GM12878 (cell line): ENCODE measurements at regions not wholly inside any gene's neighbourhood (a gene's known extent, or its start where the extent isn't known, plus 50 kb on each side); places are given as distances from the start of the nearest gene placed in this dataset.

Source experiments
- ATAC-seq: fragments of 200-7000 bp; cut with Tn5 transposase; 3 replicates; pipeline ENCODE4 v1.9.1; 2020; ENCODE audit warnings: mild to moderate bottlenecking, moderate library complexity
- BruUV-seq: library from RNA; stranded (reverse); fragments of 400-500 nt; replicated peaks from 2 replicates; lab custom pipeline; 2021; lab: Mats Ljungman, UMichigan
- CTCF ChIA-PET: fragments of 300-600 bp; sonication (Branson Sonifier 250); formaldehyde crosslinking; extraction: SDS; loops from one replicate; lab custom pipeline; 2021; ENCODE audit warnings: inconsistent platforms; lab: Yijun Ruan, JAX
- POLR2A ChIA-PET: fragments of 350-600 bp; formaldehyde crosslinking; extraction: SDS; loops from one replicate; lab custom pipeline; 2021; ENCODE audit warnings: inconsistent platforms; lab: Charles Lee
- RAD21 ChIA-PET: fragments of 300-600 bp; sonication (Branson Sonifier 250); formaldehyde crosslinking; loops from one replicate; lab custom pipeline; 2023; ENCODE audit warnings: antibody characterized with exemption; ENCODE audit not compliant: unreplicated experiment; lab: Charles Lee
- SMC1A ChIA-PET: fragments of 300-600 bp; sonication (Branson Sonifier 250); formaldehyde crosslinking; loops from one replicate; lab custom pipeline; 2023; ENCODE audit not compliant: unreplicated experiment, uncharacterized antibody; lab: Charles Lee
- DNase-seq: peaks from one replicate; pipeline ENCODE4 v3.0.0-alpha.2; 2011; ENCODE audit warnings: low read depth, low spot score
- FAIRE-seq: peaks from 3 replicates; lab custom pipeline; 2011; peaks lifted over from hg19 to GRCh38; lab: Jason Lieb, UNC
- H2AFZ ChIP-seq: 2 replicates; pipeline ENCODE4 v1.6.0; 2011; ENCODE audit warnings: low read depth, low read length, control low read depth; ENCODE audit not compliant: control insufficient read depth
- H3K27ac ChIP-seq: 2 replicates; pipeline ENCODE4 v1.5.1; 2011; ENCODE audit warnings: control low read depth; ENCODE audit not compliant: control insufficient read depth, insufficient read depth
- H3K27me3 ChIP-seq, 2 experiments: replicated peaks in 1 of 2; 2 replicates each; pipeline versions ENCODE4 v1.6.0 to v1.6.1; 2011; ENCODE audit warnings: low read length in 1 of 2; ENCODE audit not compliant: control insufficient read depth in 2 of 2, insufficient read depth in 2 of 2
- H3K36me3 ChIP-seq, 2 experiments: 2 replicates each; pipeline ENCODE4 v1.5.1; 2011; ENCODE audit warnings: low read length in 1 of 2; ENCODE audit not compliant: control insufficient read depth in 2 of 2, insufficient read depth in 2 of 2
- H3K4me1 ChIP-seq: 2 replicates; pipeline ENCODE4 v1.6.1; 2011; ENCODE audit warnings: mild to moderate bottlenecking, low read length, moderate library complexity, mixed read lengths; ENCODE audit not compliant: control insufficient read depth, insufficient read depth
- H3K4me2 ChIP-seq: 2 replicates; pipeline ENCODE4 v1.6.0; 2011; ENCODE audit warnings: control low read depth; ENCODE audit not compliant: control insufficient read depth, insufficient read depth
- H3K4me3 ChIP-seq: fragments of 200-600 bp; sonication (generic); 2 replicates; pipeline ENCODE4 v1.5.1; 2016
- H3K79me2 ChIP-seq: 2 replicates; pipeline ENCODE4 v1.6.0; 2011; ENCODE audit warnings: low read length; ENCODE audit not compliant: control insufficient read depth, insufficient read depth
- H3K9ac ChIP-seq: 2 replicates; pipeline ENCODE4 v1.8.0; 2011; ENCODE audit warnings: low read length, control low read depth, mixed read lengths; ENCODE audit not compliant: control insufficient read depth, insufficient read depth
- H3K9me3 ChIP-seq: replicated peaks from 3 replicates; pipeline ENCODE4 v1.5.1; 2011; ENCODE audit warnings: mild to moderate bottlenecking, low read length; ENCODE audit not compliant: control insufficient read depth, insufficient read depth
- H4K20me1 ChIP-seq: 2 replicates; pipeline ENCODE4 v1.6.0; 2011; ENCODE audit not compliant: control insufficient read depth, insufficient read depth
- BMI1 ChIP-seq: fragments of 450-650 bp; IDR thresholded peaks from 2 replicates; pipeline ENCODE4 v1.6.1; 2016; ENCODE audit warnings: mild to moderate bottlenecking, moderate library complexity, borderline replicate concordance
- CBX3 ChIP-seq: fragments of 200-600 bp; sonication (generic); IDR thresholded peaks from 2 replicates; pipeline ENCODE4 v1.6.1; 2016; ENCODE audit warnings: low read depth, borderline replicate concordance
- CEBPB ChIP-seq, 2 experiments: fragments of 150-350 bp in 1 of 2; IDR thresholded peaks; 2 replicates each; pipeline ENCODE4 v1.6.1; 2012 to 2014; ENCODE audit warnings: low read depth in 2 of 2, low read length in 2 of 2, borderline replicate concordance in 1 of 2, inconsistent platforms in 1 of 2
- EP300 ChIP-seq, 2 experiments: fragments of 150-350 bp in 1 of 2; IDR thresholded peaks; 2 replicates each; pipeline ENCODE4 v1.6.1; 2011 to 2012; ENCODE audit warnings: low read depth in 2 of 2, low read length in 2 of 2, borderline replicate concordance in 1 of 2, improper control_type of control experiment in 1 of 2, inconsistent platforms in 1 of 2; ENCODE audit not compliant: control insufficient read depth in 1 of 2
- IRF4 ChIP-seq: IDR thresholded peaks from 2 replicates; pipeline ENCODE4 v1.6.1; 2011; ENCODE audit warnings: low read depth, low read length
- LARP7 ChIP-seq: fragments of 450-650 bp; IDR thresholded peaks from 2 replicates; pipeline ENCODE4 v1.6.1; 2017; ENCODE audit warnings: mild to moderate bottlenecking
- MYB ChIP-seq: fragments of 150-350 bp; IDR thresholded peaks from 2 replicates; pipeline ENCODE4 v1.6.1; 2014; ENCODE audit warnings: mild to moderate bottlenecking, low read depth, low read length, borderline replicate concordance
- NFIC ChIP-seq: IDR thresholded peaks from 2 replicates; pipeline ENCODE4 v1.6.1; 2012; ENCODE audit warnings: low read depth, mild to moderate bottlenecking, inconsistent platforms, low read length, moderate library complexity
- POU2F2 ChIP-seq: IDR thresholded peaks from 3 replicates; pipeline ENCODE4 v1.6.1; 2011; ENCODE audit warnings: low read depth, mild to moderate bottlenecking, low read length, borderline replicate concordance
- RBBP5 ChIP-seq: fragments of 200-600 bp; sonication (generic); conservative IDR thresholded peaks from 2 replicates; pipeline ENCODE4 v1.6.1; 2016
- SIX5 ChIP-seq: IDR thresholded peaks from 2 replicates; pipeline ENCODE4 v1.6.1; 2011; ENCODE audit warnings: mild to moderate bottlenecking, low read depth, low read length, moderate library complexity; ENCODE audit not compliant: severe bottlenecking
- SMAD1 ChIP-seq: fragments of 450-650 bp; IDR thresholded peaks from 2 replicates; pipeline ENCODE4 v1.6.1; 2018; ENCODE audit warnings: mild to moderate bottlenecking, low read depth; ENCODE audit not compliant: partially characterized antibody
- TCF7 ChIP-seq: IDR thresholded peaks from 2 replicates; pipeline ENCODE4 v1.6.1; 2014; ENCODE audit warnings: antibody characterized with exemption, borderline replicate concordance
- ZSCAN29 ChIP-seq: fragments of 450-650 bp; IDR thresholded peaks from 2 replicates; pipeline ENCODE4 v1.6.1; 2017; ENCODE audit warnings: mild to moderate bottlenecking, moderate library complexity
- in situ Hi-C: fragments of 300-500 bp; cut with MboI; formaldehyde crosslinking; loops from 9 replicates; pipeline ENCODE4 v1.14.3; 2018; ENCODE audit warnings: mixed read lengths
- intact Hi-C: fragments of 100-400 bp; cut with micrococcal nuclease; formaldehyde crosslinking; loops from one replicate; pipeline ENCODE4 v1.14.2; 2022; ENCODE audit not compliant: unreplicated experiment
- TF ChIP-seq, protein P1 (sequence below): fragments of 450-650 bp; IDR thresholded peaks from 2 replicates; pipeline ENCODE4 v1.6.1; 2017; ENCODE audit warnings: borderline replicate concordance
- TF ChIP-seq, protein P2 (sequence below): IDR thresholded peaks from 2 replicates; pipeline ENCODE4 v1.6.1; 2012; ENCODE audit warnings: low read depth, low read length, improper control_type of control experiment
- TF ChIP-seq, protein P3 (sequence below): IDR thresholded peaks from 2 replicates; pipeline ENCODE4 v1.6.1; 2012; ENCODE audit warnings: improper control_type of control experiment, low read depth, low read length; ENCODE audit not compliant: insufficient replicate concordance
- TF ChIP-seq, protein P4 (sequence below): IDR thresholded peaks from 2 replicates; pipeline ENCODE4 v1.6.1; 2012; ENCODE audit warnings: low read length, inconsistent platforms

DNA sequence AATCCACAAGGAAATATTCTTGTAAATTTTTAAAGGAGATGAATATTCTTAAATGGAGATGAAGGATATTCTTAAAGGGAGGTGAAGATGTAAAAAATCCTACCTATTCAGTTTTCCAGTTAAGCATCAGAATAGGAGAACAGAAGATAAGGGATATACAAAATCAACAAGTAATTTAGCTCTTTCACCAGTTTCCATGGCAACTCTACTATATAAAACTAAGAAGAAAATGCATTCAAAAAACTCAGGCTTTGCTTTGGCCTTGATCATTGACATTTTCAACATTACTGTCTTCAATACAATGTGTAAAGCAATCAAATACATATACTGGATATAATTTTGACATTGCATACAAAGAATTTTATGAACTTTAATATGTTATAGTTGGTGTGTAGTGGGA, 622.7 kb upstream of the GRID2 start:
- in situ Hi-C loops = no loop called here
- RAD21 ChIA-PET = no interaction called here
- Histone ChIP-seq H3K4me1 (no peaks in the 10 kb centered on the region), H2AFZ (no peak overlapping the region), H3K4me2 (no peak overlapping the region), H4K20me1 (no peaks in the 10 kb centered on the region), H3K27me3 (no peaks in the 10 kb centered on the region), H3K9ac (no peak overlapping the region), H3K9me3 (no peaks in the 10 kb centered on the region), H3K4me3 (no peak overlapping the region), H3K79me2 (no peaks in the 10 kb centered on the region), H3K27ac (no peak overlapping the region), H3K36me3 (no peaks in the 10 kb centered on the region)
- BruUV-seq = no TSS peak
- CTCF ChIA-PET = no interaction called here
- intact Hi-C loops = no loop called here
- FAIRE-seq (no peak), ATAC-seq (no peak), DNase-seq (no peak)
- SMC1A ChIA-PET = interaction anchor here (0.6 to 1.2 kb wide), 2 partner anchors 8 to 28 kb away, joined by 3 read pairs; no protein-coding TSS in a partner anchor
- TF ChIP-seq, protein P1, sequence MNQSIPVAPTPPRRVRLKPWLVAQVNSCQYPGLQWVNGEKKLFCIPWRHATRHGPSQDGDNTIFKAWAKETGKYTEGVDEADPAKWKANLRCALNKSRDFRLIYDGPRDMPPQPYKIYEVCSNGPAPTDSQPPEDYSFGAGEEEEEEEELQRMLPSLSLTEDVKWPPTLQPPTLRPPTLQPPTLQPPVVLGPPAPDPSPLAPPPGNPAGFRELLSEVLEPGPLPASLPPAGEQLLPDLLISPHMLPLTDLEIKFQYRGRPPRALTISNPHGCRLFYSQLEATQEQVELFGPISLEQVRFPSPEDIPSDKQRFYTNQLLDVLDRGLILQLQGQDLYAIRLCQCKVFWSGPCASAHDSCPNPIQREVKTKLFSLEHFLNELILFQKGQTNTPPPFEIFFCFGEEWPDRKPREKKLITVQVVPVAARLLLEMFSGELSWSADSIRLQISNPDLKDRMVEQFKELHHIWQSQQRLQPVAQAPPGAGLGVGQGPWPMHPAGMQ = no peak
- TF ChIP-seq MYB = no peak
- no peak for TF ChIP-seq LARP7
- no peak for TF ChIP-seq POU2F2
- TF ChIP-seq RBBP5 = no peak
- TF ChIP-seq EP300 (IDR thresholded peaks at IDR 0.05; ENCODE audit: borderline replicate concordance in 1 of 2, control insufficient read depth in 1 of 2, low read depth in 2 of 2, low read length in 2 of 2) = no peak
- TF ChIP-seq, protein P2, sequence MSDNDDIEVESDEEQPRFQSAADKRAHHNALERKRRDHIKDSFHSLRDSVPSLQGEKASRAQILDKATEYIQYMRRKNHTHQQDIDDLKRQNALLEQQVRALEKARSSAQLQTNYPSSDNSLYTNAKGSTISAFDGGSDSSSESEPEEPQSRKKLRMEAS = no peak
- TF ChIP-seq CEBPB (IDR thresholded peaks at IDR 0.05; ENCODE audit: borderline replicate concordance in 1 of 2, low read depth in 2 of 2, low read length in 2 of 2) = no peak
- TF ChIP-seq BMI1 = no peak
- TF ChIP-seq SMAD1 = no peak
- TF ChIP-seq, protein P3, sequence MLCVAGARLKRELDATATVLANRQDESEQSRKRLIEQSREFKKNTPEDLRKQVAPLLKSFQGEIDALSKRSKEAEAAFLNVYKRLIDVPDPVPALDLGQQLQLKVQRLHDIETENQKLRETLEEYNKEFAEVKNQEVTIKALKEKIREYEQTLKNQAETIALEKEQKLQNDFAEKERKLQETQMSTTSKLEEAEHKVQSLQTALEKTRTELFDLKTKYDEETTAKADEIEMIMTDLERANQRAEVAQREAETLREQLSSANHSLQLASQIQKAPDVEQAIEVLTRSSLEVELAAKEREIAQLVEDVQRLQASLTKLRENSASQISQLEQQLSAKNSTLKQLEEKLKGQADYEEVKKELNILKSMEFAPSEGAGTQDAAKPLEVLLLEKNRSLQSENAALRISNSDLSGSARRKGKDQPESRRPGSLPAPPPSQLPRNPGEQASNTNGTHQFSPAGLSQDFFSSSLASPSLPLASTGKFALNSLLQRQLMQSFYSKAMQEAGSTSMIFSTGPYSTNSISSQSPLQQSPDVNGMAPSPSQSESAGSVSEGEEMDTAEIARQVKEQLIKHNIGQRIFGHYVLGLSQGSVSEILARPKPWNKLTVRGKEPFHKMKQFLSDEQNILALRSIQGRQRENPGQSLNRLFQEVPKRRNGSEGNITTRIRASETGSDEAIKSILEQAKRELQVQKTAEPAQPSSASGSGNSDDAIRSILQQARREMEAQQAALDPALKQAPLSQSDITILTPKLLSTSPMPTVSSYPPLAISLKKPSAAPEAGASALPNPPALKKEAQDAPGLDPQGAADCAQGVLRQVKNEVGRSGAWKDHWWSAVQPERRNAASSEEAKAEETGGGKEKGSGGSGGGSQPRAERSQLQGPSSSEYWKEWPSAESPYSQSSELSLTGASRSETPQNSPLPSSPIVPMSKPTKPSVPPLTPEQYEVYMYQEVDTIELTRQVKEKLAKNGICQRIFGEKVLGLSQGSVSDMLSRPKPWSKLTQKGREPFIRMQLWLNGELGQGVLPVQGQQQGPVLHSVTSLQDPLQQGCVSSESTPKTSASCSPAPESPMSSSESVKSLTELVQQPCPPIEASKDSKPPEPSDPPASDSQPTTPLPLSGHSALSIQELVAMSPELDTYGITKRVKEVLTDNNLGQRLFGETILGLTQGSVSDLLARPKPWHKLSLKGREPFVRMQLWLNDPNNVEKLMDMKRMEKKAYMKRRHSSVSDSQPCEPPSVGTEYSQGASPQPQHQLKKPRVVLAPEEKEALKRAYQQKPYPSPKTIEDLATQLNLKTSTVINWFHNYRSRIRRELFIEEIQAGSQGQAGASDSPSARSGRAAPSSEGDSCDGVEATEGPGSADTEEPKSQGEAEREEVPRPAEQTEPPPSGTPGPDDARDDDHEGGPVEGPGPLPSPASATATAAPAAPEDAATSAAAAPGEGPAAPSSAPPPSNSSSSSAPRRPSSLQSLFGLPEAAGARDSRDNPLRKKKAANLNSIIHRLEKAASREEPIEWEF = no peak
- no peak for TF ChIP-seq CBX3
- no peak for TF ChIP-seq IRF4
- TF ChIP-seq, protein P4, sequence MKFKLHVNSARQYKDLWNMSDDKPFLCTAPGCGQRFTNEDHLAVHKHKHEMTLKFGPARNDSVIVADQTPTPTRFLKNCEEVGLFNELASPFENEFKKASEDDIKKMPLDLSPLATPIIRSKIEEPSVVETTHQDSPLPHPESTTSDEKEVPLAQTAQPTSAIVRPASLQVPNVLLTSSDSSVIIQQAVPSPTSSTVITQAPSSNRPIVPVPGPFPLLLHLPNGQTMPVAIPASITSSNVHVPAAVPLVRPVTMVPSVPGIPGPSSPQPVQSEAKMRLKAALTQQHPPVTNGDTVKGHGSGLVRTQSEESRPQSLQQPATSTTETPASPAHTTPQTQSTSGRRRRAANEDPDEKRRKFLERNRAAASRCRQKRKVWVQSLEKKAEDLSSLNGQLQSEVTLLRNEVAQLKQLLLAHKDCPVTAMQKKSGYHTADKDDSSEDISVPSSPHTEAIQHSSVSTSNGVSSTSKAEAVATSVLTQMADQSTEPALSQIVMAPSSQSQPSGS = no peak
- TF ChIP-seq SIX5 = no peak
- TF ChIP-seq TCF7 = no peak
- TF ChIP-seq ZSCAN29 = no peak
- no peak for TF ChIP-seq NFIC
- POLR2A ChIA-PET = no interaction called here
